Uterus (tissue), 3 donors: ENCODE measurements at regions not wholly inside any gene's neighbourhood (a gene's known extent, or its start where the extent isn't known, plus 50 kb on each side); places are given as distances from the start of the nearest gene placed in this dataset.

ENCODE experiments used
- DNase-seq, 2 donors: peaks; one replicate each; pipeline ENCODE4 v3.0.0-alpha.2; 2019 to 2020
- H3K27ac ChIP-seq, 2 donors: fragments of 200-600 bp; sonication (generic); 1 replicate in 1 of 2; 2 replicates in 1 of 2; pipeline ENCODE4 v1.5.1; 2016 to 2018
- H3K27me3 ChIP-seq, 2 donors: fragments of 200-600 bp; sonication (generic); one replicate each; pipeline ENCODE4 v1.5.1; 2018 to 2019; ENCODE audit warnings: control low read depth in 1 of 2
- H3K36me3 ChIP-seq, 2 donors: fragments of 200-600 bp; sonication (generic); one replicate each; pipeline ENCODE4 v1.5.1; 2019; ENCODE audit warnings: control low read depth in 1 of 2
- H3K4me1 ChIP-seq, 2 donors: fragments of 200-600 bp; sonication (generic); one replicate each; pipeline ENCODE4 v1.5.1; 2018 to 2019; ENCODE audit warnings: control low read depth in 1 of 2
- H3K4me3 ChIP-seq, 2 donors: fragments of 200-600 bp; sonication (generic); 1 replicate in 1 of 2; 2 replicates in 1 of 2; pipeline ENCODE4 v1.5.1; 2018 to 2019; ENCODE audit warnings: mild to moderate bottlenecking in 1 of 2
- H3K9me3 ChIP-seq, 2 donors: fragments of 200-600 bp; sonication (generic); one replicate each; pipeline ENCODE4 v1.5.1; 2019; ENCODE audit warnings: control low read depth in 1 of 2
- CTCF ChIP-seq, 4 experiments: fragments of 200-600 bp in 2 of 4; fragments of 450-650 bp in 2 of 4; sonication (generic) in 2 of 4; IDR thresholded peaks; one replicate each; pipeline ENCODE4 v1.5.1; 2016 to 2019; ENCODE audit warnings: antibody characterized with exemption in 4 of 4, mild to moderate bottlenecking in 2 of 4, moderate library complexity in 1 of 4
- POLR2A ChIP-seq, 2 donors: fragments of 450-650 bp; IDR thresholded peaks; one replicate each; pipeline ENCODE4 v1.6.1; 2016; ENCODE audit warnings: antibody characterized with exemption in 2 of 2, mild to moderate bottlenecking in 1 of 2, moderate library complexity in 1 of 2
- intact Hi-C: fragments of 100-400 bp; cut with DNase I; formaldehyde crosslinking; loops from one replicate; pipeline ENCODE4 v1.15.1; 2023; ENCODE audit warnings: low total_unique reads
- donor health status: DM: yes; HTN: yes; CAD: no.

- intact Hi-C loops = no loop called here
- Histone ChIP-seq H3K4me3 (no peak overlapping the region), H3K36me3 (no peaks in the 10 kb centered on the region), H3K27ac (peak overlapping the region in 1 of 2 donors; percentile 11), H3K4me1 (no peaks in the 10 kb centered on the region), H3K9me3 (no peaks in the 10 kb centered on the region), H3K27me3 (no peaks in the 10 kb centered on the region)
- DNase-seq = no peak
- no peak for TF ChIP-seq CTCF (IDR thresholded peaks at IDR 0.05)
- no peak for TF ChIP-seq POLR2A (IDR thresholded peaks at IDR 0.05)
Measured at GRCh38 chr12:84738481-84738972, 174.1 kb downstream of the SLC6A15 start.

- H3K36me3 ChIP-seq = no peaks in the 10 kb centered on the region
- intact Hi-C loops = no loop called here
- H3K4me3 ChIP-seq = no peak overlapping the region
- H3K27ac ChIP-seq = no peak overlapping the region
- no peaks in the 10 kb centered on the region for H3K9me3 ChIP-seq
- no peaks in the 10 kb centered on the region for H3K4me1 ChIP-seq
- TF ChIP-seq CTCF (IDR thresholded peaks at IDR 0.05) (no peak), POLR2A (IDR thresholded peaks at IDR 0.05) (no peak)
- no peak for DNase-seq
- no peaks in the 10 kb centered on the region for H3K27me3 ChIP-seq
Measured at GRCh38 chr12:84732828-84733340, 179.7 kb downstream of the SLC6A15 start.

- Histone ChIP-seq H3K27ac (no peak overlapping the region), H3K36me3 (no peaks in the 10 kb centered on the region), H3K9me3 (no peaks in the 10 kb centered on the region), H3K27me3 (no peaks in the 10 kb centered on the region), H3K4me1 (no peaks in the 10 kb centered on the region), H3K4me3 (no peak overlapping the region)
- TF ChIP-seq CTCF (IDR thresholded peaks at IDR 0.05) (no peak), POLR2A (IDR thresholded peaks at IDR 0.05) (no peak)
- DNase-seq = no peak
- intact Hi-C loops = no loop called here
Measured at GRCh38 chr12:84730561-84731162, 181.9 kb downstream of the SLC6A15 start.

DNA sequence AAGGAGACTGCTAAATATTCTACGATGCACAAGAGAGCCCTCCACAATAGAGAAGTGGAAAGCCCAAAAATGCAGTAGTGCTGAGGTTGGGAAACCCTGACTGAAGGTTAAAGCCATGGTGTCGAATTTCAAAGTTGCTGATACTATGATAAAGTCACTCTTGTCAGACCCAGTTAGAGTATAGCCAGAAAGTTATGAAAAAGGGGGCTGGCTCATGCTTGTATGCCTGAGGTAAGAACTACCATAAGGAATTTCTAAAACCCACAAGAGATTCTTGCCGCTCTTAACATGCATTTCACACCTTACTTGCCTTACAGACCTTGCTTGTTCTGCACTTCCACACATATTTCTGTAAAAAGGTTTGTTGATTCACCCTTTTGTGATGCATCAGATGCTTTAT, 184.6 kb downstream of the SLC6A15 start:
- no peak for TF ChIP-seq CTCF (IDR thresholded peaks at IDR 0.05)
- no peak for TF ChIP-seq POLR2A (IDR thresholded peaks at IDR 0.05)
- intact Hi-C loops = no loop called here
- Histone ChIP-seq H3K27me3 (no peaks in the 10 kb centered on the region), H3K4me1 (no peaks in the 10 kb centered on the region), H3K9me3 (no peaks in the 10 kb centered on the region), H3K36me3 (no peaks in the 10 kb centered on the region), H3K4me3 (no peak overlapping the region), H3K27ac (no peak overlapping the region)
- no peak for DNase-seq

DNA sequence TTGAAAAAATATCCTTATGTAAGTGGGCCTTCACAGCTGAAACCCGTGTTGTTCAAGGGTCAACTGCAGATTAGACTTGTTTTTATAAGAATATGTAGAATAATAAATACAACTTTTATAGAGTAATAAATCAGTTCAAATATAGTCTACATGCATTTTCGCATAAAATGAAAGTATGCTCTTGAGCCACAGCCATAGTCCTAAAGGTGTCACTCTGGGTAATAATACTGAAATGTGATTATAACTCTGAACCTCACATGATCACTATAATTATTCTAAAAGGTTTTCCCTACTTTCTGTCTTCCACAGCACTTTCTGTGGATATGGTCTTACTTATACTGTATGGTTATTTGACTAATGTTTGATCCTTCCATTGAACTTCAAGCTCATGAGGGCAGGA, 185.8 kb downstream of the SLC6A15 start:
- intact Hi-C loops = no loop called here
- TF ChIP-seq CTCF (IDR thresholded peaks at IDR 0.05) (no peak), POLR2A (IDR thresholded peaks at IDR 0.05) (no peak)
- Histone ChIP-seq H3K27me3 (no peaks in the 10 kb centered on the region), H3K27ac (no peak overlapping the region), H3K4me3 (no peak overlapping the region), H3K4me1 (no peaks in the 10 kb centered on the region), H3K36me3 (no peaks in the 10 kb centered on the region), H3K9me3 (no peaks in the 10 kb centered on the region)
- no peak for DNase-seq
